Heart left ventricle (tissue), 16 donors: ENCODE measurements at regions not wholly inside any gene's neighbourhood (a gene's known extent, or its start where the extent isn't known, plus 50 kb on each side); places are given as distances from the start of the nearest gene placed in this dataset.

ENCODE experiments used
- ATAC-seq, 4 donors: fragments of 200-7000 bp; cut with Tn5 transposase; one replicate each; pipeline ENCODE4 v1.9.1; 2020 to 2022; ENCODE audit warnings: moderate library complexity in 4 of 4, mild to moderate bottlenecking in 3 of 4, moderate number of reproducible peaks in 1 of 4
- DNase-seq, 5 donors: peaks; one replicate each; pipeline ENCODE4 v3.0.0-alpha.2; 2020
- H3K27ac ChIP-seq, 12 donors: fragments of 200-600 bp; sonication (generic) in 4 of 12; one replicate each; pipeline versions ENCODE4 v1.5.0 to v1.8.0; 2016 to 2022; ENCODE audit warnings: mild to moderate bottlenecking in 2 of 12
- H3K27me3 ChIP-seq, 9 donors: fragments of 200-600 bp; sonication (generic) in 2 of 9; one replicate each; pipeline versions ENCODE4 v1.5.1 to v1.8.0; 2016 to 2022; ENCODE audit warnings: mild to moderate bottlenecking in 3 of 9
- H3K36me3 ChIP-seq, 9 donors: fragments of 200-600 bp; sonication (generic) in 2 of 9; one replicate each; pipeline versions ENCODE4 v1.5.0 to v1.8.0; 2018 to 2022; ENCODE audit warnings: mild to moderate bottlenecking in 2 of 9
- H3K4me1 ChIP-seq, 12 donors: fragments of 200-600 bp; sonication (generic) in 4 of 12; one replicate each; pipeline versions ENCODE4 v1.5.0 to v1.8.0; 2016 to 2022; ENCODE audit warnings: mild to moderate bottlenecking in 3 of 12
- H3K4me3 ChIP-seq, 12 donors: fragments of 200-600 bp; sonication (generic) in 4 of 12; one replicate each; pipeline versions ENCODE4 v1.5.0 to v1.8.0; 2017 to 2022; ENCODE audit warnings: mild to moderate bottlenecking in 9 of 12, moderate library complexity in 4 of 12
- H3K9me3 ChIP-seq, 12 donors: fragments of 200-600 bp; sonication (generic) in 4 of 12; one replicate each; pipeline versions ENCODE4 v1.5.0 to v1.8.0; 2016 to 2022; ENCODE audit warnings: mild to moderate bottlenecking in 1 of 12
- CTCF ChIP-seq, 12 donors: fragments of 200-600 bp; sonication (generic) in 4 of 12; IDR thresholded peaks; one replicate each; pipeline versions ENCODE4 v1.5.0 to v1.8.0; 2018 to 2022; ENCODE audit warnings: antibody characterized with exemption in 12 of 12, mild to moderate bottlenecking in 5 of 12
- POLR2A ChIP-seq, 2 donors: fragments of 450-650 bp; IDR thresholded peaks; one replicate each; pipeline ENCODE4 v1.6.1; 2017; ENCODE audit warnings: antibody characterized with exemption in 2 of 2, mild to moderate bottlenecking in 2 of 2, moderate library complexity in 2 of 2
- WGBS, 4 donors: extraction: QIAGEN DNeasy Blood & Tissue Kit in 2 of 4; methylation state at CpG; one replicate each; pipeline versions ENCODE4 v1.1.5 to v1.1.7; 2013 to 2018; 5-methylcytosine and 5-hydroxymethylcytosine counted together
- intact Hi-C, 10 donors: fragments of 100-400 bp; cut with DNase I; formaldehyde crosslinking; loops; one replicate each; pipeline versions ENCODE4 v1.11.1 to v1.14.2; 2022
- donor health status: ischemic (EF 13 %, LVEDD 7.1; RV severe dilation, severe dysfunction).
- donor health status: healthy with polysubstance abuse.
- donor health status: DM: no; HTN: yes; CAD: no.
- donor health status: DM: no; HTN: no; CAD: no.
- donor health status: ischemic (EF 25% LVEDD 6.9; RV normal size, moderate dysfunction).
- donor health status: ischemic (EF 25% LVEDD 5.7; RV mildly dilated, moderate dysfunction).
- donor health status: healthy.
- donor health status: DM: yes; HTN: yes; CAD: no.
- donor health status: ischemic (EF 35%, LVEDD 5.7; RV mildly dilated, moderate dysfunction).
- donor health status: nonischemic (EF 11% LVEDD 7.7; RV severe dilation, severe dysfunction).
- donor health status: DM: yes; HTN: yes; CAD: no.
- donor health status: PGD.
- donor health status: ischemic (EF 29% LVEDD 5.4; RV normal size, mild dysfunction).
- donor health status: nonischemic (EF 23%, LVEDD 6.1; RV moderate dilation, normal function).

GRCh38 chr10:33955676-33956075, 621.2 kb upstream of the NRP1 start:
- no peaks in the 10 kb centered on the region for H3K4me1 ChIP-seq
- TF ChIP-seq POLR2A (IDR thresholded peaks at IDR 0.05) = no peak
- no peak for ATAC-seq

GRCh38 chr10:33952692-33953360, 618.4 kb upstream of the NRP1 start:
- peaks cover 0 to 10% (median 0%) of the 10 kb centered on the region in 12 donors for H3K9me3 ChIP-seq
- ATAC-seq = no peak
- H3K27me3 ChIP-seq = no peaks in the 10 kb centered on the region
- H3K36me3 ChIP-seq = no peaks in the 10 kb centered on the region
- no peaks in the 10 kb centered on the region for H3K4me1 ChIP-seq
- no peak overlapping the region for H3K27ac ChIP-seq
- H3K4me3 ChIP-seq = no peak overlapping the region
- TF ChIP-seq CTCF (IDR thresholded peaks at IDR 0.05) (no peak), POLR2A (IDR thresholded peaks at IDR 0.05) (no peak)
- intact Hi-C loops = no loop called here
- no peak for DNase-seq
- WGBS, 4 donors = 93 to 95% (median 94%) methylated on average over 8 of the region's 8 CpGs

More at GRCh38 chr10:33955676-33956075, 621.2 kb upstream of the NRP1 start:
- Histone ChIP-seq H3K9me3 (peaks cover 0 to 10% (median 0%) of the 10 kb centered on the region in 12 donors), H3K27me3 (no peaks in the 10 kb centered on the region), H3K27ac (no peak overlapping the region), H3K4me3 (no peak overlapping the region), H3K36me3 (no peaks in the 10 kb centered on the region)
- 91 to 100% (median 95%) methylated on average over 1 of the region's 1 CpG for WGBS, 4 donors
- DNase-seq = no peak
- intact Hi-C loops = no loop called here

GRCh38 chr10:33950206-33950605, 615.7 kb upstream of the NRP1 start:
- ATAC-seq (no peak), DNase-seq (no peak)
- H3K36me3 ChIP-seq = no peaks in the 10 kb centered on the region
- TF ChIP-seq POLR2A (IDR thresholded peaks at IDR 0.05) (no peak), CTCF (IDR thresholded peaks at IDR 0.05) (no peak)
- H3K4me1 ChIP-seq = no peaks in the 10 kb centered on the region
- no peak overlapping the region for H3K4me3 ChIP-seq
- 67 to 82% (median 80%) methylated on average over 1 of the region's 1 CpG for WGBS, 4 donors
- H3K27ac ChIP-seq = no peak overlapping the region
- H3K9me3 ChIP-seq = no peaks in the 10 kb centered on the region
- intact Hi-C loops = no loop called here
- H3K27me3 ChIP-seq = no peaks in the 10 kb centered on the region

- Histone ChIP-seq H3K36me3 (no peaks in the 10 kb centered on the region), H3K4me1 (no peaks in the 10 kb centered on the region), H3K27ac (no peak overlapping the region), H3K27me3 (no peaks in the 10 kb centered on the region), H3K4me3 (no peak overlapping the region), H3K9me3 (no peaks in the 10 kb centered on the region)
- WGBS, 4 donors = 77 to 85% (median 81%) methylated on average over 5 of the region's 5 CpGs
- TF ChIP-seq CTCF (IDR thresholded peaks at IDR 0.05) (no peak), POLR2A (IDR thresholded peaks at IDR 0.05) (no peak)
- DNase-seq (no peak), ATAC-seq (no peak)
- intact Hi-C loops = no loop called here
Observed at GRCh38 chr10:33947544-33947943, 613.1 kb upstream of the NRP1 start.

- intact Hi-C loops = no loop called here
- no peak for ATAC-seq
- H3K27me3 ChIP-seq = no peaks in the 10 kb centered on the region
- no peak overlapping the region for H3K27ac ChIP-seq
- DNase-seq = no peak
- 85 to 94% (median 89%) methylated on average over 1 of the region's 1 CpG for whole genome bisulfite sequencing, 4 donors
- no peaks in the 10 kb centered on the region for H3K4me1 ChIP-seq
- TF ChIP-seq CTCF (IDR thresholded peaks at IDR 0.05) (no peak), POLR2A (IDR thresholded peaks at IDR 0.05) (no peak)
- no peaks in the 10 kb centered on the region for H3K36me3 ChIP-seq
- no peaks in the 10 kb centered on the region for H3K9me3 ChIP-seq
- H3K4me3 ChIP-seq = no peak overlapping the region
Observed at GRCh38 chr10:33945051-33945450, 610.6 kb upstream of the NRP1 start.
